GM23338 (cell line): ENCODE measurements at regions not wholly inside any gene's neighbourhood (a gene's known extent, or its start where the extent isn't known, plus 50 kb on each side); places are given as distances from the start of the nearest gene placed in this dataset.

Experiments used
- CTCF ChIP-seq, 2 experiments: fragments of 200-600 bp in 1 of 2; sonication (generic) in 1 of 2; conservative IDR thresholded peaks; 2 replicates each; pipeline versions ENCODE4 v1.5.1 to v1.6.1; 2016 to 2017; ENCODE audit warnings: antibody characterized with exemption in 2 of 2, low read depth in 2 of 2, mild to moderate bottlenecking in 2 of 2, moderate library complexity in 1 of 2
- EZH2 ChIP-seq: fragments of 200-600 bp; sonication (generic); IDR thresholded peaks from one replicate; pipeline ENCODE4 v1.8.0; 2017; ENCODE audit warnings: antibody characterized with exemption, mild to moderate bottlenecking, low read depth; ENCODE audit not compliant: unreplicated experiment
- EZH2phosphoT487 ChIP-seq: fragments of 200-600 bp; sonication (generic); IDR thresholded peaks from one replicate; pipeline ENCODE4 v1.8.1; 2018; ENCODE audit warnings: antibody characterized with exemption; ENCODE audit not compliant: unreplicated experiment
- POLR2AphosphoS5 ChIP-seq: IDR thresholded peaks from 2 replicates; pipeline ENCODE4 v1.6.1; 2016; ENCODE audit warnings: antibody characterized with exemption, low read depth
- REST ChIP-seq: IDR thresholded peaks from one replicate; pipeline ENCODE4 v1.6.1; 2018; ENCODE audit warnings: antibody characterized with exemption; ENCODE audit not compliant: unreplicated experiment
- STAT1 ChIP-seq: IDR thresholded peaks from one replicate; pipeline ENCODE4 v1.6.1; 2016; ENCODE audit warnings: antibody characterized with exemption; ENCODE audit not compliant: unreplicated experiment
- ZNF114 ChIP-seq: fragments of 250-450 bp; sonication (Bioruptor Pico); IDR thresholded peaks from 2 replicates; pipeline ENCODE4 v1.5.0; 2020; ENCODE audit warnings: mild to moderate bottlenecking, moderate library complexity

- TF ChIP-seq POLR2AphosphoS5, result no peak
- no peak for TF ChIP-seq CTCF (conservative IDR thresholded peaks at IDR 0.05; ENCODE audit: low read depth in 2 of 2)
- no peak for TF ChIP-seq EZH2
- TF ChIP-seq ZNF114, result no peak
- no peak for TF ChIP-seq EZH2phosphoT487
- TF ChIP-seq STAT1, result no peak
- no peak for TF ChIP-seq REST
These were observed 69.8 kb downstream of the UQCRFS1 start for GRCh38 chr19:29143183-29143582.
